GM13977 (cell line): ENCODE measurements at regions not wholly inside any gene's neighbourhood (a gene's known extent, or its start where the extent isn't known, plus 50 kb on each side); places are given as distances from the start of the nearest gene placed in this dataset.

Experiments
- DNase-seq: peaks from one replicate; pipeline ENCODE4 v3.0.0; 2012; ENCODE audit warnings: low spot score
- CTCF ChIP-seq: IDR thresholded peaks from 2 replicates; pipeline ENCODE4 v1.5.1; 2012; ENCODE audit warnings: mild to moderate bottlenecking, control low read depth; ENCODE audit not compliant: insufficient read depth; ENCODE audit errors: extremely low read depth, missing control alignments
- in situ Hi-C: fragments of 300-500 bp; cut with MboI; formaldehyde crosslinking; loops from one replicate; pipeline ENCODE4 v1.12.0; 2022; ENCODE audit warnings: low sequenced_read_pairs, low pct_unique_long_range_greater_than_20kb, mixed read lengths, inconsistent platforms; ENCODE audit not compliant: unreplicated experiment

GRCh38 chr19:28744014-28744413 lies 468.9 kb downstream of the UQCRFS1 start:
- TF ChIP-seq CTCF = no peak
- no peak for DNase-seq
- in situ Hi-C loops = no loop called here

- in situ Hi-C loops = no loop called here
- peak; percentile 28 for TF ChIP-seq CTCF
- no peak for DNase-seq
Observed at GRCh38 chr19:28737021-28737895, 475.7 kb downstream of the UQCRFS1 start.

- no peak for DNase-seq
- TF ChIP-seq CTCF = no peak
- in situ Hi-C loops = no loop called here
Observed at GRCh38 chr19:28736528-28736927, 476.4 kb downstream of the UQCRFS1 start.

- DNase-seq = no peak
- TF ChIP-seq CTCF = no peak
- in situ Hi-C loops = no loop called here
Observed at GRCh38 chr19:28731577-28731976, 481.4 kb downstream of the UQCRFS1 start.

- no peak for TF ChIP-seq CTCF
- no peak for DNase-seq
- in situ Hi-C loops = no loop called here
Observed at GRCh38 chr19:28730791-28731512, 482.0 kb downstream of the UQCRFS1 start.

- in situ Hi-C loops = no loop called here
- no peak for DNase-seq
- no peak for TF ChIP-seq CTCF
Observed at GRCh38 chr19:28727480-28728159, 485.3 kb downstream of the UQCRFS1 start.
